CD4-positive, alpha-beta T cell treated with Interferon gamma for 1 hour (primary cell): ENCODE measurements at regions not wholly inside any gene's neighbourhood (a gene's known extent, or its start where the extent isn't known, plus 50 kb on each side); places are given as distances from the start of the nearest gene placed in this dataset.
"Not testable (repeated sequence)": the region's sequence is repeated elsewhere in the genome, so short reads cannot be mapped to it uniquely, and the experiment has no call there.

Experiments used
- DNase-seq: peaks from one replicate; pipeline ENCODE4 v3.0.0-alpha.2; 2020

DNA sequence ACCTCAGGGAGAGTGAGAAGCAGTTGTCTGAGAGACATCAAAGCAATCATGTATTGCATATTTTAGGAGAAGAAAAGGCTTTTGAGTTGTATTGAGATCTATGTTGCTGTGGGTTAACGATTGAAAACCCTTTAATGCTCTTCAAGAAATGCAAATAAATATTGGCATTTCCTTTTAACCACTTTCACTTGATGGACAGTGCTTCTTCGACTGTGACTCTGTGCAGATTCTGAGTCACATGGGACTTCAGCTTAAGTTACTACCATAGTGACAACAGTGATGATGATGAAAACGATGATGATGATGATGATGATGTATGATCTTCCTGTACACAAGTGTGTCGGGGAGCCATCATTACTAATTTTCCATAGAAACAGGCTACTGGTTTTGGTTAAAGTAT, 181.8 kb downstream of the AKAIN1 start:
- DNase-seq: no peak

GRCh38 chr18:5004031-5004820, 192.8 kb downstream of the AKAIN1 start:
- not testable (repeated sequence) for DNase-seq

DNA sequence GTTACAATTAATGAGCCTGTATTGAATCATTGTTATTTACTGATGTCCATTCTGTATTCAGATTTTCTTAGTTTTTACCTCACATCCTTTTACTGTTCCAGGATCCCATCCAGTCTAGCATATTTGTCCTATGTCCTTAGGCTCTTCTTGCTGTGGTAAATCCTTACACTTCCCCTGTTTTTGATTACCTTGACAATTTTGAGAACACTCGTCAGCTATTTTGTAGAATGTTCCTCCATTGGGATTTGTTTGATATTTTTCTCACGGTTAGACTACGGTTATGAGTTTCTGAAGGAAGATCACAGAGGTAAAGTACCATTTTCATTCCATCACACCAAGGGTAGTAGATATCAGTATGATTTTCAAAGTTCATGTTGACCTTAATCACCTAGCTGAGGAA, 202.3 kb downstream of the AKAIN1 start:
- DNase-seq: no peak

DNA sequence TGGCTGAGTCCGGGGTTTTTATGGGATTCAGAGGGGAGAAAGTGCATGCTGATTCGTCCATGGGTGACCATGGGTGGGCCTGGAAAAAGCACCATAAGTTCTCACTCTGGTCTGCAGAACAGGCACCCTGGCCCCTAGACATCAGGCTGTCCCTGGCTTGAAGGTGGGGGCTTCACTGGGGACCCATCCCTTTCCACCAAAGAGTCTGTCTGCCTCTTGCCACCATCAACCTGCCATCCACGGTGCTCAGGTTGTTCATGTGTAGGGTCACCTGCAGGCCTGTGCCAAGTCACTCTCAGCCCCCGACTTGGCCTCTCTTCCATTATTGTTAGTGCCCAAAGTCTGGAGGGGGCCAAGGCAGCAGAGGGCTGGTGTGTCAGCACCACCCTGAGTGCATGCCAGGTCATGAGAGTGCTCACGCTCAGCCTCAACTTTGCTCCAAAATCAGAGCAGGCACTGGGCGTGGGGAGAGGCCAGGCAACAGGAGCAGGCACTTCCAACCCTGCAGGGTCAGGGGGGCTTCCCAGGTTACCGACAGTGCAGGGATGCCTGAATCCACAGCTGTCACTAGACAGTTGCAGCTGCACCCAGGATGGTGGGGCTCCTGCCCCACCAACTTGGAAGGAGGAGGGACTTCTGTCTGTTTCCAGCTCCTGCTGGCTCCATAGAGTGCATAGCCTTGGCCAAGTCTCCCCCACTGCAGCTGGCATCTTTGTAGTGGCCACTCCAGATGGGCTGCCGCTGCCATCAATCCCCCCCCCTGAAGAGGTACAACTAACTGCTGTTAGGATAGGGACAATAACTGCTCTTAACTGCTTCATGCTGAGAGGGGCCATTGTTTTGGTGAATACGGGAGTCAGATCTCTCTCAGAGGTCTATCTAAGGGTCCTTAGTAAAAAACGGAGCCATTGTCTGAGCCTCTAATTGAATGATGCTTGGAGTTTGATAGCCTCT, 209.3 kb downstream of the AKAIN1 start:
- DNase-seq: no peak

- no peak for DNase-seq
Observed at GRCh38 chr18:4986677-4987076, 210.4 kb downstream of the AKAIN1 start.

GRCh38 chr18:4986066-4986465, 211.0 kb downstream of the AKAIN1 start:
- no peak for DNase-seq

DNA sequence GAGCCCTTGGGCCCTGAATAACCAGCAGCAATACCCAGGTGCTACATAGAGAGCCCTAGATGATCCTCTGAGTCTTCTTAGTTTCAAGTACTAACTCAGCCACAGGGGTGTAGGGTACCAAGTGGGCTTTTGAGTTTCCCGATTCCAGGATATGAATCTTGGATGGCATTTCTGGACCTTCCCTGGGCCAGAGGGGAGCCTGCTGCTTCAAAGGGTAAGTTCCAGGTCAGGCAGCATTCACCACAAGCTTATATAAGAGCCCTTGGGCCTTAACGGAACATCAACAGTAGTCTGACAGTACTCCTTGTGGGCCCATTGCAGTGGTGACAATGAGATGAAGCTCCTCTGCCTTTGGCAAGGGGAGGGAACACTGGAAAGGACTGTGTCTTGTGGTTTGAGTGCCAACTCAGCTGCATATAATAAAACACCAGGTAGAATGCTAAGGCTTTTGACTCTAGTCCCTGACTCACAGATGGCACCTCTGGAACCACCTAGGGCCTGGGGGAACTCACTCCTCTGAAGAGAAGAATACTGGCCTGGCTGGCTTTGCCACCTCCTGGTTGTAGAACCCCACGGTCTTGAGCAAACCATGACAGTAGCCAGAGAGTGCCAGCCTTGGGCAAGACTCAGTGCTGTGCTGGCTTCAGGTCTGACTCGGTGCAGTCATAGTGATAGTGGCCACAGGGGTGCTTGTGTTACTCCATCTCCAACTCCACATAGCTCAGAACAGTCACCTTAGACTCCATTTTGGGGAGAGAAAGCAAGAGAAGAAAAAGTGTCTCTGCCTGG, 235.7 kb downstream of the AKAIN1 start:
- no peak for DNase-seq

DNA sequence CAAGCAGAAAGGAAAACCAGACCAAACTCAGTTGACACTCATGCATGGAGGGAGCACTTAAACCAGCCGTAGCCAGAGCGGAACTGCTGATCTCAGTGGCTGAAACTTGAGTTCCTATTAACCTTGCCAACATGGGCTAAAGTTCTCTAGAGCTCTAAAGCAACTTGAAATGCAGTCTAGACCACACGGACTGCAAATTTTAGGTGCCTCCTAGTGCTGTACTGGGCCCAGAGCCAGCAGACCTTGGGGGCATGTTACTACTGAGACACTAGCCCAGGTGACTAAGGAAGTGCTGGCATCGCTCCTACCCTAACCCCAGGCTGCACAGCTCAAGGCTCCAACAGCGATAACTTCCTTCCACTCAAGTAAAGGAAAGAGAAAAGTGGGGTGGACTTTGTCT, 236.5 kb downstream of the AKAIN1 start:
- DNase-seq: no peak

DNA sequence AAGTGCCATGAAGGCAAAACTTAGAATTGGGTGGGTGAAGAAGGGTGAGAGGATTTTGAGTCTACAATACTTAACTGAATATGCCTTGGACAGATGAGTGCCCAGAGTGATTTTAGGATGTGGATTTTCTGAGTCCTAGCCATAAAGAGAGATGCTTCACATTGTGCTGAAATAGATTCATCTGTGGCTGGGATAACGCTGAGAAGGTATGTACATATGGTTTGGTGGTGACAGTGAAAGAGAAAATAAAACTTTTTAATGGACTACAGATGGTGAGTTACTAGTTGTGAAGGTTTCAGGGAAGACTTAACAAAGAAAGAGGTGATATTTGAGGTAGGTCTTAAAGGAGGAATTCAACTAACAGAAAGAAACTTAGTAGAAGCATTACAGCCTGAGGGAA, 265.8 kb downstream of the AKAIN1 start:
- DNase-seq: no peak

DNA sequence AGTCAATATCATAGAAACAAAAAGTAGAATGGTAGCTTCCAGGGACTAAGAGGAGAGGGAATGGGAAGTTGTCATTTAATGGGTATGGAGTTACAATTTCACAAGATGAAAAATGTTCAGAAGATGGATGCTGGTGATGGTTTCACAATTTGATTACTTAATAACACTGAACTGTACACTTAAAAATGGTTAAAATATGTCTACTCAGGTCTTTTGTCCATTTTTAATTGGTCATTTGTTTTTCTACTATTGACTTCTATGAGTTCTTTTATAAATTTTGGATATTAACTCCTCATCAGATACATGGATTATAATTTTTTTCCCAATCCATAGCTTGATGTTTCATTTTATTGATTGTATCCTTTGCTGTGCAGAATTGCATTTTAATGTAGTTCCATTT, 275.5 kb downstream of the AKAIN1 start:
- DNase-seq: no peak

- DNase-seq: not testable (repeated sequence)
Observed at GRCh38 chr18:4917509-4917908, 279.5 kb downstream of the AKAIN1 start.

- DNase-seq: no peak
Observed at GRCh38 chr18:4908328-4908727, 288.7 kb downstream of the AKAIN1 start.

DNA sequence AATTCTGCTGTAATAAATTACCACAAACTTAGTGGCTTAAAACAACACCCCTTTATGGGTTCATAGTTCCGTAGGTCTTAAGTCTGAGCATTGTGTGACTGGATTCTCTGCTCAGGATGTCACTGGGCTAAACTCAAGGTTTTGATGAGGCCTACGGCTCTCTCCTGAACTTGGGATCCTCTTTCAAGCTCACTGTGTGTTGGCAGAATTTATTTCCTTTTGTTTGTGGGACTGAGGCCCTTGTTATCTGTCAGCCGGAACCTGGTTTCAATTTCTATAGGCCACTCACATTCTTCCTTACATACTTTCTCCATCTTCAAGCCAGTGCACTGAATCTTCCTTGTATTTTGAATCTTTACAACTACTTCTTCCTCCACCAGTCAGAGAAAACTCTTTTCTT, 290.2 kb downstream of the AKAIN1 start:
- DNase-seq: no peak

GRCh38 chr18:4888251-4889040, 308.6 kb downstream of the AKAIN1 start:
- no peak for DNase-seq

DNA sequence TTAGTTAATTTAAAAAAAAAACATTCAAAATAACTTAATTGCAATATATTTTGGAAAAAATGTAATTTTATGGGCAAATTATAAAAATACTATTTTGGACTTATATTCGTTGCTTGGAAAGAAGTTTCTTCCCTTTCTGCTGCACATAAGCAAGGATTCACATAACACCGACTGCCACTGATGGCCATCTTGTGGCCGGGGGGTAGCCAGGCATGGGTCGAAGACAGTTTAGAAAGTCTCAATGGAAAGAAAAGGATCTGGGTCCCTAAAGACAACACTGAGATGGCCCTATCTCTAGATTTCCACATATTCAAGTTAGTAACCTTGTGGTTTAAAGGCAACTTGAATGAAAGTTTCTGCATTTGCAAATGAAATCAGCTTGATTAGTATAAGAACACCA, 318.6 kb downstream of the AKAIN1 start:
- no peak for DNase-seq

- DNase-seq: no peak
Observed at GRCh38 chr18:4871197-4871596, 325.9 kb downstream of the AKAIN1 start.

GRCh38 chr18:4870177-4870773, 326.8 kb downstream of the AKAIN1 start:
- no peak for DNase-seq

- no peak for DNase-seq
Observed at GRCh38 chr18:4869155-4869554, 327.9 kb downstream of the AKAIN1 start.

GRCh38 chr18:4858379-4859127, 338.5 kb downstream of the AKAIN1 start:
- no peak for DNase-seq

- no peak for DNase-seq
Observed at GRCh38 chr18:4854671-4855070, 342.4 kb downstream of the AKAIN1 start.

- DNase-seq: no peak
Observed at GRCh38 chr18:4851301-4851976, 345.6 kb downstream of the AKAIN1 start.
